EL (cell line): ENCODE measurements at regions not wholly inside any gene's neighbourhood (a gene's known extent, or its start where the extent isn't known, plus 50 kb on each side); places are given as distances from the start of the nearest gene placed in this dataset.

Source experiments
- DNase-seq: peaks from one replicate; pipeline ENCODE4 v3.0.0-alpha.2; 2016

DNA sequence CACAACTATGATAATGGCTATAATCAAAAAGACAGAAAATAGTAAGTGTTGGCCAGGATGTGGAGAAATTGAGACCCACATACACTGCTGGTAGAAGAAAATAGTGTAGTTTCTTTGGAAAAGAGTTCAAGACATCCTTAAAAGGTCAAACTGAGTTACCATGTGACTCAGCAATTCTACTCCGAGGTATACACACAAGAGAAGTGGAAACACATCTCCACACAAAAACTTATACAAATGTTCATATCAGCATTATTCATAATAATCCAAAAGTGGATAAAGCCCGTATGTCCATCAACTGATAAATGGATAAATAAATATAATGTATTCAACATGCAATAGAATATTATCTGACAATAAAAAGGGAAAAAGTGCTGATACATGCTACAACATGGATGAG lies 532.2 kb downstream of the NR2F1-AS1 start:
- DNase-seq: no peak

DNA sequence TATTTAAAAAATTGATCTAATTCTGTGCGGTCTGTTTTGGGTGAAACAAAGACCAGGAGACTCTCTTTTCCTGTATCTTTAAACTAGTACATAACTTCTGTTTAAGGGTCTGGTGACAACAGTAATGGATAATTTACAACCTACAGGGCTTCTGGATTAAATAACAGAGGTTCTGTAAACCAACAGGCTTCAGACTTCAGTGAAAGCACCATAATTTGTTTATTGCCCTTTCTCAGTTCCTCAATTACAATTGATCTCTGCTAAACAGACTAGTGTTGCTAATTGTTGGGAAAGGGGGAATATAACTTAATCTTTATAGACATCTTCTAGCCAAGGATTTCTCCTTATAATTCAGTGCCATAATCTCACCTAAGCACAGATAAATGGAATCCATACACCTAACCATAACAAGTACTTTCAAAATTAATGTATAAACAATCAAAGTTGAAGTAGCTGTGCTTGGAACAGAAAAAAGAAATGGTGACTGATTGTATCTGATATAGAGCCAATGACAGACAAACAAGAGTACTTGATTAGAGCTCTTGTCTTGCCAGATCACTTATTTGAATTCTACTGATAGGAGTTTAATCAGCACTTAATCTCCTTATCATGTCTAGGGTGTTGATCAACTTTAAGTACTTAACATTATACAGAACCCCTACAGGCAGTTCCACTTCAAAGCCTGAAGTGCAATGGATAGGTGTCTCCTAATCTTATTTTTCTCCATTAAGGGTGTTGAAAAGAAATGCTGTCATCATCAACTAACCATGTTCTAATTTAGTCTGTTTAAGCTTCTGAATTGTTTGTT lies 536.0 kb downstream of the NR2F1-AS1 start:
- DNase-seq: no peak

DNA sequence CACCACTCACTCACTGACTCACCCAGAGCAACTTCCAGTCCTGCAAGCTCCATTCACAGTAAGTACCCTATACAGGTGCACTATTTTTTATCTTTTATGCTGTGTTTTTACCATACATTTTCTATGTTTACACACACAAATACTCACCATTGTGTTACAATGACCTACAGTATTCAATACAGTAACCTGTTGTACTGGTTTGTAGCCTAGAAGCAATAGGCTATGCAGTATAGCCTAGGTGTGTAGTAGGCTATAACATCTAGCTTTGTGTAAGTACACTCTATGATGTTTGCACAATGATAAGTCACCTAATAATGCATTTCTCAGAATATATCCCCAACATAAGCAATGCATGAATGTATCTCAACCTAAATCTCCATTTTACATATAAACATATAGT lies 541.1 kb downstream of the NR2F1-AS1 start:
- DNase-seq: no peak

DNA sequence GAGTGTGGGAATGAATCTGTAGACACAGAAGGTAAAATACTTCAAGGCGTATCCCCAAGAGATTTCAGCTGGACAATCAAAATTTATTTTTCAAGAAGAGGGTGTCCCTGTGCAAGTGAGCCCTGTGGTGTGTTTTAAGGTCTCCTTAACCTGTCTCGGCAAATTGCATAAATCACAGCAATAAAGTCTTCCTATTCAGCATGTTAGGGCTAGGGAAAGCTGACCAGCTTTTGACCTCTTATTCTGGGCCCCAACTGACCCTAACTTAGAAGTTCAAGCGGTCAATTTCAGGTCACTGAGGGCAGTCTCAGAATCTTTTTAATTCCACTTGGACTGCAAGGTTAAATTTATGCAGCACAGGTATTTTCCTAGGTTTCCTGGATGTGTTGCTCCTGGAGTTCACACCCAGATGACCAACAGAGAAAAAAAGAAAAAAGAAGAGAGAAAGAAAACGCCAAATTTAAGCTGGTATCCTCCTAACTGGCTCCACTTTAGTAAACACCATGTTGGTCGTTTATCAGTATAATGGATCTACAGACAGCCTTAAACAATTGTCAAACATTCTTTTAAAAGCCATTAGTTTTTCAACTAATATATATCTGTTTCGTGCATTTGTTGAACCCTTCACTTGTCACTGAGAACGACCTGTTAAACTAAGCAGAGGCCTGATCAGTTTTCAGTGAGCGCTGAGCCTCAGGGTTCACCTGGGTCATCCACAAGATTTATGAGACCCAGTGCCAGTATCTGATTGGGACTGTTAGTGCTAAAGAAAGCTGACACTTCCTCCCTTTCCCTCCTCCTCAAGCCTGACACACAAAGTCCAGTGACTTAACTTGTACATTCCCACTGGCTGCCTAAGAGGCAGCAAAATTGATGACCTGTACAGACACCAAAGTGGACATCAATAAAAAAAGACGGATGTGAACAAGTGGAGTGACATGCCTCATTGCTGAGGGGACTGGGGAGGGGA lies 546.1 kb downstream of the NR2F1-AS1 start:
- no peak for DNase-seq

DNA sequence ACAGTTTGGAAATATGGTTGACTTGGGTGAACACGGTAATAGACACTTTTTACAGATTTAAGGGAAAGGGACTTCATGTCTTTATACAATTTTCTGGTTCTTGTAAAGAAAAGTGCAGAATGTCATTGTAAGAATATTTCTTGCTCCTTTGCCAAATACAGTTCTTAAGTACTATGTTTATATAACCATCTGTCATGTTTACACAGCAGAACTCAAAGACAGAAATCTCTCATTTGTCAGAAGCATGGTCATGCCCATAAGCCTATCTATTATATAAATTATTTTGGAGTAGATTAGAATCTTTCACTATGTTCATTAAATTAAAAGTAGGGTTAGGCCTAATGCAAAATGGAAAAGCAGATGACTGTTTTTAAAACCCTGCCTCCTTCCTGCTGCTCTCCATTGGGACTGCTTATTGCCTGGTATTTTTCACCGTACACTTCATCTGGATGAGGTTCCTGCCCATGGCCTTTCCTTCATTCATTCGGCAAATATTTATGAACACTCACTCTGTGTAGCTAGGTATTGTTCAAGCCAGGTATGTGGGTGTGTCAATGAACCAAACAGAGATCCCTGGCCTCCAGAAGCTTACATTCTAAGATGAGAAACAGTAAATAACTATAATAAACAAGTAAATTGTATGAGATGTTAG lies 558.1 kb downstream of the NR2F1-AS1 start:
- DNase-seq: no peak

DNA sequence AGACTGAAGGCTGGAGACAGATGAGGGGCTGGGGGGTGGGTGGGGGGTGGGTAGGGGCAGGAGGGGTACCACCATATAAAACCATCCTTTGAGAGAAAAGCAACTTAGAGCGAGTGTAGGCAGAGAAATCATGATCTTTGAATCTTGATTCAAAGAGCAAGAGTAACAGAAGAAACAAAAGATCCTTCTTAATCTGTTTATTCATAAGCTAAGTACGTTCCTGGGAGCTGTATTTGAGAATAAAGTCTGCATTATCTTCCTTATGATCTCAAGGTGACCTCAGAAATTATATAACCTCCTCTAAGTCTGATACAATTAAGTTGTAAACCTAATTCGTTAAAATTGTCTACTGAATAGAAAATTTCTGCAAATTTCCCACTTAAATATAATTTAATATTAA lies 558.8 kb downstream of the NR2F1-AS1 start:
- DNase-seq: no peak

DNA sequence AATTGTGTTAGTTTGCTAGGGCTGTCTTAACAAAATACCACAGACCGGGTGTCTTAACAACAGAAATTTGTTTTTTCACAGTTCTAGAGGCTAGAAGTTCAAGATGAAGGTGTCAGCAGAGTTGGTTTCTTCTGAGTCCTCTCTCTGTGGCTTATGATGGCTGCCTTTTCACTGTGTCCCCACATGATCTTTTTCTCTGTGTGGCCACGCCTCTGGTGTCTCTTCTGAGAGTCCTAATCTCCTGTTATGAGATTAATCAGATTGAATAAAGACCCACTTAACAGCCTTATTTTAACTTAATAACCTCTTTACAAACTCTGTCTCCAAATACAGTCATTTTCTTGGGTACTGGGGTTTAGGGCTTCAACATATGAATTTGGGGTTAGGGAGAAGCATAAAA lies 561.1 kb downstream of the NR2F1-AS1 start:
- DNase-seq: no peak

DNA sequence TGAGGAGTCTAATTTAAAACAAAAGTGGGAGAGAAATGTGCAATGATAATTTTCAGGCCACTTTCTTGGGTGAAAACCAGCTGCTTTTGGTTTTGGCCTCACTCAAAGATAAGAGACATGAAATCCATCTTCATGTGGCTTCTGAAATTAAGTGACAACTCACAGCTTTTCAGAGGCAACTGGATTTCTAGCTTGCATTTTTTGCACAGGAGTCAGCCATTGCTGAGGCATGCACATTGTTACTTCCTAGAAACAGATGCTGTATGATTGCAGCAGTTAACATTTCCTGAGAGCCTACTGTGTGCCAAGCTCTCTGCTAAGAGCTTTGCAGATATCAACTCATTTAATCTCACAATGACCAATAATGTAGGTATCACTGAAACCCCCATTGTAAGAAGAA lies 562.6 kb downstream of the NR2F1-AS1 start:
- peak; percentile 39 for DNase-seq

DNA sequence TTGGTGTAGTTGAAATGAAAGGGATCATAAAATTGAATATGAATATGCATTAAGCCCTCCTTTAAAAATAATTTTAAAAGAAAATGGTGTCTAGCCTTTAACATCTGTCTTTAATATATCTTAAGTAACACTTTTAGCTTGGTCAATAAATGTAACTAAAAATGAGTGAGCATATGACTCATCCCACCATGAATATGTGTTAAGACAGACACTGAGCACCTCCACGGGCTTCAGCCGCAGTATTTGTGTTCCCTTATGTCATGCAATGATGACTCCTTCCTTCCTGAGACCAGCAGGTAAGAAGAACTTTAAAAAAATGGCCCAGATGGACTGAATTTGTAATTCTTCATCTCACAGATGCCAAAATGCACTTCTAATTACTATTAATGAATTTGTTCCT lies 563.2 kb downstream of the NR2F1-AS1 start:
- DNase-seq: peak; percentile 69

DNA sequence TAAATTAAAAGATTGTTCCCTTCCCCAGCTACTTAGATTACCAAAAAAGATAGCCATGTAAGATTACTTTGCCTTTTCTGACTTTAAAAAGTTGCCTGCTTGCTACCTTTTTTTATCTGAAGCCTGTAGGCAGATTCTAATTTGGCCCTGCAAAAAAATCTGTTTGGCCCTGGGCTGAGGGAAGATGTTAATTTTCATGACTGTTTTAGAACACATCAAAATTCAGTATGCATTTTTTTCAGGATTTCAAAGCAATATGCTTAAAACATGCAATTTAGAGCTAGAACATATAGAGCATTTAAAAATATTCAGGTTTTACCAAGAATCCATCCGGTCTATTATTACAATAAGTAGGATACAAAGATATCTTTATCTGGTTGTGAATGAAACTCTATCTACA lies 563.6 kb downstream of the NR2F1-AS1 start:
- DNase-seq: no peak

DNA sequence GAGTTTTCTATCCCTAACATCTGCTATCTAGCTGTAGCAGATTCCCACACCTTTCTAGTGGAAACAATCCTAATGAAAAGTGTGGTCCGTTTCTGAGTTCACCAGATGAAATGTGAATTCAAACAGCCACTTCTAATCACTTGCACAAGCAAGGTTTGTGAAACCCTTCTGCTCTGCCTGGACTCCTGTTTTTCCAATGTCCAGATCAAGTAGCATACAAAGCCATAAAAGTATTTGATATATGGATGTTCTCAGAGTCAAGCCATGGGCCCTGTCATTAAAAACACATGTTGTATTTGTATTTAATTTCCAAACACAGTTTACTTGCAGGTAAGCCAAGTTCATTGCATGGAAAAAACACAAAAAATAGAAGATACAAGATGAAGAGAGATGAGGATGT lies 570.4 kb downstream of the NR2F1-AS1 start:
- no peak for DNase-seq

DNA sequence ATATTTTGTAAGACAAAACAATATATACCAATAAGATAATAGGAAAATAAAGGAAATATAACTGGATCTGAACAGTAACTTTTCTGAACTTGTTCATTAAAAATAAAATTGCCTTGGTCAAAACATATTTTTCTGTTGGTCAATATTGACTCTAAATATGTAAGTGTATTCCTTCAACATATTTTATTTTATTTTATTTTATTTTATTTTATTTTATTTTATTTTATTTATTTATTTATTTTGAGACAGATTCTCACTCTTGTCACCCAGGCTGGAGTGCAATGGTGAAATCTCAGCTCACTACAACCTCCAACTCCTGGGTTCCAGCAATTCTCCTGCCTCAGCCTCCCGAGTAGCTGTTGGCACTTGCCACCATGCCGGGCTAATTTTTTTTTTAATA lies 571.0 kb downstream of the NR2F1-AS1 start:
- no peak for DNase-seq

DNA sequence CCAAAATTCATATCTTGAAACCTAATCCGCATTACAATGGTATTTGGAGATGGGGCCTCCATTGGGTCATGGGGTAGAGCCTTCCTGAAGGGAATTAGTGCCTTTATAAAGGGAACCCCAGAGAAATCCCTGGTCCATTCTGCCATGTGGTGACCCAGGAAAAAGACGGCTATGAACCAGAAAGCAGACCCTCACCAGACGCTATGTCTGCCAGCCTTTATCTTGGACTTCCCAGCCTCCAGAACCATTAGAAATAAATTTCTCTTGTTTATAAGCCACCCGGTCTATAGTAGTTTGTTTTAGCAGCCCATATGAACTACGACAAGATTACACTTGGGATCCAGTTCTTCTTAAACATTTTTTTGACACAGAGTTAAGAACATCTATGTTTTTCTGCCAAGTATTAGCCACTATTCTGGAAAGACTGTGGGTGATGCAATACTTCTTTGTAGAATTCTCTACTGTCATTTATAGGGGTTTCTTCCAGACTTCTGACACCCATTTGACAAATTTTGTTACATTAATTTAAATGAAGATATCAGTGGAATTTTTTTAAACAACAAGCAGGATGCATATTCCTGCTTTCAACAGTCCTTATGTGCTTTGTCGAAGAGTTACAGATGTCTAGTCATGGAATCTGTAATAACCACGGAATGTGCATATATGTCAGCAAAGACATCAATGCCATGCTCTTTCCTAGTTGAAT lies 572.4 kb downstream of the NR2F1-AS1 start:
- DNase-seq: no peak

DNA sequence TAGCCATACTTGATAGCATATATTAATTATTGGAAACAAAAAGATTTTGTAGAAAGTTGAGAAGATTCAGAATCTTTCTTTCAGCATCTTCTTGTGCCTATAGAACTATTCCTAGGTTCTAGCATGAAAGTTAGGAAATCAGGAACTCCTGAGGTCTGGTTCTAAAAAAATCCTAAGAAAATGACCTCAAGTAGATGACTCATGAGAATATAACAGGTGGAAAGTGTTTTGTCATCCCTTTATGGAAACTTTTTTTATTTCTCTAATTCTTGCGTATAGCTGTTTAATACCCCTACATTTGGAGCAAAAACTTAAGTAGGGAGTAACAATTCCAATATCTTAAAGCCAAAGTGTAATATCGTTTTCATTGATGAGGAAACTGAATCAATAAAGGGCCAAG lies 574.1 kb downstream of the NR2F1-AS1 start:
- no peak for DNase-seq

DNA sequence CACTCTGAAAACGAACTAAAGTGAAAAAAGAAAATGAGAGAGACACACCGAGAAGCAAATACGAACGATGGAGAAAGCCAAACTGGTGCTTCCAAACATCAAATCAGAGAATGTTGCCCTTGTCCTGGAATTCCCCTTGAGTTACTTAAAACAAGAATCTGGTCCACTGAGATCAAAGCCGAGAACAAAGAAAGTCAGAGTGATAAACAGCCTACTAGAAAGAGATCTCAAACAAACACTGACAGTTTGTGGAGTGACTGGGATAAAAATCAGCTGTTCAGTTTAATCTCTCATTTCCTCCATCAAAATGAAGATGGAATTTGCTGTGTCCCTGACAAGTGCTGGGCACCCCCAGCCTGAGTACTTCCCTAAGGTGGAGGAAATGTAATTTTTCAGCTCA lies 582.6 kb downstream of the NR2F1-AS1 start:
- DNase-seq: no peak

DNA sequence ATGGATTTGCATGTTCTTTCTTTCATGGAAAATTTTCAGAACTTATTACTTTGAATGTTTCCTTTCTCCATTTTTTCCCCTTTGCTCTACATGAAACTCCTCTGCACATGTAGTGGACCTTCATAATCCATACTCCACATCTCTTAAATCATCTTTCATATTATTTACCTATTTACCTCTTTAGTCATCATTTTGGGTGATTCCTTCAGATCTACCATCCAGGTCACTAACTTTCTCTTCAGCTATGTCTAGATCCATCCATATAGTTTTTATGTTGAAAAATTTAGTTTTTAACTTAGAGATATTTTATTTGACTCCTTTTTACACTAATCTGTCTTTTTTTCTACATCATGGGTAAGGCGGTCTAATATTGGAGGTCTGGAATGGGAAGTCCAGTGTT lies 586.6 kb downstream of the NR2F1-AS1 start:
- DNase-seq: no peak

DNA sequence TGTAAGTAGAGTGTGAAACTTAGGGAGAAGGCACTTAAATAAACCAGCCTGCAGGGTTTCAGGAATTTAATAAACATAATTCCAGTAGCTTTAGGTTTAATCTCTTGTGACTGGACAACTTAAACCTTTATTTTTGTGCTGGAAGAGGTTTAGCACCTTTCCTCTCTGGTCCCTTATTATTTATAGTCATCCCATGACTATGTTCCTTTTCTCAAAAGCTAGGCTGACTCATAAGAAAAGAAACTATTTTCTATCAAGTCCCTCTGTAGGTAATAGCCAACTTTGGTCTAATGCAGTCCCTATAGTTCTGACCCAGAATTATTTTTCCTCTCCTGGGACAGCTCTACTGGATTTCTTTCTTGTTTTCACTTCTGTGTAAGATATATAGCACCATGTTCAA lies 588.9 kb downstream of the NR2F1-AS1 start:
- DNase-seq: peak; percentile 13

DNA sequence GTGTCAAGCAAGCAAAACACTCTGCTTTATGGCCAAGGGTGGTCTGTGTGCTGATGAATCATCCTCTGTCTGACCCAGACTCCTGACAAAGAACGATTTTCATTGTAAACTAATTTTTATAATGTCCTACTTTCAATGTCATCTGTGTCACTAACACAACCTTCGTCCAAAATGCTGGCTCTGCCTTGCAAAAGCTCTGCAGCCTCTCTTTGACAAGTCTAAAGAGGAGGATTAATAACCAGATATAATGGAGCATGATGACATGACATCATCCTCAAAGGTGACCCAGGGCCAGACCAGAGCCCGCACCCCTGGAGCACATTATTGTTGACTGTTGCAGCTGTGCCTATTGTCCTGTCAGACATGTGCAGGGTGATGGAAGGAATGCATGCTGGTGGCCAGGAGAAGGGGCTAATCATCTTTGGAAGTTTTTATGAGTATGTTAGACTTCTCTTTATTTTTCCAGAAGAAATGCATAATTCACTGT lies 589.4 kb downstream of the NR2F1-AS1 start:
- peak; percentile 14 for DNase-seq

DNA sequence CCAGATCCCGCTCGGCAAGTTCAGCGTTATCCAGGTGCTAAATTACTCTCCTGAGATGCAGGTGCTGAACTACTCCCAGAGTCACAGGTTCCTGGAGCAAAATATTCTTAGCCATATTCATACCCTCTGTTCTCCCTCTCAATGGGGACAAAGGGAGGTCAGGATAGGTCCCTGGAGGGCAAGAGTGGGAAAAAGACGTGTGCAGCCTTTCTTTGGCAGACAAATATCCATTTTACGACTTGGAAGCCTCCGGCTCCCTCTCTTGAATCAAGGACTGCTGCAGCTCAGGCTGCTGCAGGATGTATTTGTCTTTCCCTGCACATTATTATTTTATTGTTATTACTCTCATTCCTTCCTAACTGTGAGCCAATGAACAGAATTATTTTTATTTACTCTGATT lies 590.2 kb downstream of the NR2F1-AS1 start:
- no peak for DNase-seq

DNA sequence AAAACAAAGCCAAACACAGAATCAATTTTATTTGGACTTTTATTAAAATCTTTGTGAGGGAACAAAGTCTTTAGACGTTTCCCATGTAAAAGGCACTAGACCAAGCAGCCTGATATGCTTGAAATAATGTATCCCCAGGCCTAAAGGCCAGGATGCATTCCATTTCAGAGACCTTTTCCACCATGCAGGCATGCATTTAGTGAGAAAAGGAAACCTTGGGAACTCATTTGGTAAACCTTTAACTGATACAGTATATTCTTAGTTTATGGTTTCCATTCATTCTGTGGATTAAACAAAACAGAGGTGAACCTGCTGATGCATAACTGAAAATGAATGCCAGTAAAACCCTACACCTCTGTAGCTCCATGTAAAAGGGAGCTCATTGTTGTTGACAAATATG lies 600.0 kb downstream of the NR2F1-AS1 start:
- no peak for DNase-seq

DNA sequence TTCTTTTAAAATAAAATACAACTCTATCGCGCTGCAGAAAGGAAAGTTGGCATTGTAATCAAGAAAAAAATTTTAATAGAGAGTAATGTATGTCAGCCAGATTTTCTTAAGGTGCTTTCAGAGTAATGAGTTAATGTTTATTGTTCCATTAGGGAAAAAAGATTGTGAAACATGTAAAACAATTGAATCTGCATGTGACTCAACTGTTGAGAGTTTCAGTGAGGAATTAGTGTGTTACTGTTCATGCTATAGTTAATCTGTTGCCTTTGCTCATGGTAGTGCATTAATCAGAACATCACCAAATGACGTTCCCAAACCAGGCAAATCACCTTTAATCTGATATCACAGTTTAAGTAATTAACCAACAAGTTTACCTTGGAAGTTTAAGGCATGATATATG lies 600.5 kb downstream of the NR2F1-AS1 start:
- DNase-seq: no peak

DNA sequence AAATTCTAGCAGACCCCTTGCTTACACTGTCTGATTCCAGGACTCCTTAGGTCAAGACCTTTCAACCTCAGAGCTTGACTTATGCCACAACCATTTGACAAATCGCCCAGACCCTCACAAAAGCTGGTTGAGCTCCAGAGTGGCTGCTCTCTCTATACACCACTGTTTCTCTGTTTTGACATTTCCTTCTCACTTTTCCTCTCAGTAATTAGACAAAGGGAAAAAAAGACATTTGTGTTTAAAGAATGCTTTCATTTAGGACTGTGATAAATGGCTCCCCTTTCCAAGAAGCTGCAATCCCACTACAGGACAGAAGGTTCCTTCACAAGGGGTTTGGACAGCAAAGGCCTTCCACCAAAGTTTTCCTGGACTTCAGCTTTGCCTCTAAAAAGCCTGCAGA lies 601.3 kb downstream of the NR2F1-AS1 start:
- no peak for DNase-seq
